Skeletal muscle cell (primary cell): ENCODE measurements at regions not wholly inside any gene's neighbourhood (a gene's known extent, or its start where the extent isn't known, plus 50 kb on each side); places are given as distances from the start of the nearest gene placed in this dataset.
"Not testable (repeated sequence)": the region's sequence is repeated elsewhere in the genome, so short reads cannot be mapped to it uniquely, and the experiment has no call there.

Experiments used
- DNase-seq: peaks from one replicate; pipeline ENCODE4 v3.0.0-alpha.2; 2010; ENCODE audit warnings: low read depth
- H3K4me3 ChIP-seq: 2 replicates; pipeline ENCODE4 v1.5.1; 2011; ENCODE audit warnings: low read depth, mild to moderate bottlenecking, control low read depth, low read length, moderate library complexity

GRCh38 chr7:10724449-10724848 lies 249.2 kb upstream of the PHF14 start:
- no peak for DNase-seq
- no peak overlapping the region for H3K4me3 ChIP-seq

DNA sequence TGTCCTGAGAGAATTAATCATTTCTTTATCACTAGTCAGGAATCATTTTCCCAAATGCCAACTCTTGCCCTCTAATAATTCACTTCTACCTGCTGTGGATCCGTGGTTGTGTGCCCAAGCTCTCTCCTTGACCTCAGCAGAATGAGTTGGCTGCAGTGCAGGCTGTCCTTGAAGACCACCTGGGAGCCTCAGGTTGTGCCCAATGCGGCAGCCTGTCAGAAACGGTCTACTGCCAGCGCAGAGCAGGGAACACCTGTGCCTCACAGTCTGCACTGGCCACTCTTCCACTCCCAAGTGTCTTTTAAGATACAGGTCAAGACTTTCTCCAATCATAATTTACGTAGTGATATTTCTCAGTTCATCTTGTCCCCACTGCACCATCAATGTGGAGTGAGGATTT lies 246.0 kb upstream of the PHF14 start:
- no peak for DNase-seq
- H3K4me3 ChIP-seq, result no peak overlapping the region

DNA sequence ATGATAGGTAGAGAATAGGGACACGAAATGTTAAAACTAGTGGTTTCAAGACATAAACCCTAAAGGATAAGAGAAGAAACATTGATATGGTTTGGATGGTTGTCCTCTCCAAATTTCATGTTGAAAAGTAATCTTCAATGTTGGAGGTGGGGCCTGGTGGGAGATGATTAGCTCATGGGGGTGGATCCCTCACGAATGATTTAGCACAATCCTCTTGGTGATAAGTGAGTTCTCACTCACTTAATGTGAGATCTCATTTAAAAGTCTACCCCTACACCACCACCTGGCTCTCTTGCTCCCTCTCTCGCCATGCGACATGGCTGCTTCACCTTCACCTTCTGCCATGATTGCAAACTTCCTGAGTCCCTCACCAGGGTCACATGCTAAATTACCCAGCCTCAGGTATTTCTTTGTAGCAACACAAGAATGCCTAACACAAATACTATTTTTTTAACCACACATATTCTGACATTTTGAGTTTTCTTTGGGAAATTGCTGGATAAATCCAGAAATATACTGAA lies 242.4 kb upstream of the PHF14 start:
- no peak for DNase-seq
- no peak overlapping the region for H3K4me3 ChIP-seq

- no peak overlapping the region for H3K4me3 ChIP-seq
- DNase-seq, result no peak
Measured at GRCh38 chr7:10733747-10734146, 239.9 kb upstream of the PHF14 start.

- DNase-seq, result no peak
- H3K4me3 ChIP-seq, result no peak overlapping the region
Measured at GRCh38 chr7:10734595-10734994, 239.1 kb upstream of the PHF14 start.

DNA sequence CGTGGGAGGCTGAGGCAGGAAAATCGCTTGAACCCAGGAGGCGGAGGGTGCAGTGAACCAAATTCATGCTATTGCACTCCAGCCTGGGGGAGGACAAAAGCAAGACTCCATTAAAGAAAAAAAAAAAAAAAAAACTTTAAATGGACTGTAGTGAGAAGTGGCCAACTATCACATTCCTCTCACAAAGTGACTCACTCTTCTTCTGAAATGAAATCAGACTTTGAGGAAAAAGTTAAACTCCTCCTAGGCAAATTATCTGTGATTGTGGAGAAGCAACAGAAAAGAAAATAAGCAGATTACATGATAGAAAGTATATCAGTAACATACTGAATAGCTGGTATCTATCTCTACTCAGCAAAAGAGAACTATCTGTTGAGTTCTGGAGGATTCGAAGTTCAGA lies 234.3 kb upstream of the PHF14 start:
- H3K4me3 ChIP-seq, result no peak overlapping the region
- DNase-seq, result no peak

GRCh38 chr7:10740805-10741204 lies 232.9 kb upstream of the PHF14 start:
- no peak for DNase-seq
- no peak overlapping the region for H3K4me3 ChIP-seq

- H3K4me3 ChIP-seq, result no peak overlapping the region
- DNase-seq, result no peak
Measured at GRCh38 chr7:10756981-10757380, 216.7 kb upstream of the PHF14 start.

GRCh38 chr7:10759120-10759519 lies 214.6 kb upstream of the PHF14 start:
- no peak overlapping the region for H3K4me3 ChIP-seq
- no peak for DNase-seq

DNA sequence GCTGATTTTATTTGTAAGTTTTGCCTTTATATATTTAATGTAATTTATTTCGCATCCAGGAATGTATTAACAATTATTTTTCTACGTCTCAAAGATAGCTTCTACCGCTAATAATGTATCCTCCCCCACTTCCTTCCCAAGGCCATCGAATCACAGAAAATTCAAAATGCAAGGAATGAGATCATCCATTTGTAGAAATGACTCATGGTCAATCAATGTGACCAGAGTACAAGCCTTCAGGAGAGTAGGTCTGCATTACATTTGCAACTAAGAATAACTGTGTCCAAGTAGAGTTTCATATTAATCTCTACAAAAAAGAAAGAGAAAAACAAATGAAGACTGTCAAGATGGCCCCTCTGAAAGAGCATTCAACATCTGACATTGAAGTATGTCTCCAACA lies 205.9 kb upstream of the PHF14 start:
- H3K4me3 ChIP-seq, result no peak overlapping the region
- no peak for DNase-seq

DNA sequence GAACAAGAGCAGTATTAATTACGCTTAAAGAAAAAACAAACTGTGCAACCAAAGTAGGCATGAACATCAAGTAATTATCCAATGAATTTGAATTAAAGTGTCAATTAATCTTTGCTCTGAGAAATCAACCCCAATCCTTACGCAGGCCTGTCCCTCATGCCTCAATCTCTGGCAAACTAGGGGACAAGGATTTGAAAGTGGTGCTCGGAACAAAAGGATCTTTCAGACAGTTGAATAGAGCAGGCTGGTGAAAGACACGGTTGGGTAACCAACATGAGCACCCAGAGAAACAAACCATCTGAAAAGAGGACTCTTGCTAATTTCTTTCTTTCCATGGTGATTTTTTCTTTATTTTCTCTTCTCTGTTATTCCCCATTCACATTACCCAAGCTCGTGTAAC lies 203.5 kb upstream of the PHF14 start:
- no peak overlapping the region for H3K4me3 ChIP-seq

GRCh38 chr7:10773430-10773829 lies 200.2 kb upstream of the PHF14 start:
- no peak for DNase-seq
- no peak overlapping the region for H3K4me3 ChIP-seq

More for the DNA sequence above, 203.5 kb upstream of the PHF14 start:
- DNase-seq, result no peak

GRCh38 chr7:10779465-10780399 lies 193.9 kb upstream of the PHF14 start:
- no peak for DNase-seq
- H3K4me3 ChIP-seq, result no peak overlapping the region

DNA sequence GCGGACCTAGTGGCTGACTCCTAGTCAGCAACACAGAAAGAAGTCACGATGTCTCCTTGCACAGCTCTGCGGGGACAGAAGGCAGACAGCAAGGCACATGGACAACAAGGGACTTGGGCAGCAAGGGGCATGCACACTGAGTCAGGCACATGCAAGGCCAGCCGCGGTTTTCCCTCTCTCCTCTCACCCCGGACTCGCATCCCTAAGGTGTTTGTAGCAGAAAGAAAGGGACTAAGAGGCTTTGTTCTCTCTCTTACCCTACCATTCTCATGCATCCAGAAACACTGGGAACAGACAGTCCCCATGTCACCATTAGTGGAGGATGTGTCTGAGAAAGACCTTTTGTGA lies 193.3 kb upstream of the PHF14 start:
- H3K4me3 ChIP-seq, result no peak overlapping the region
- no peak for DNase-seq

GRCh38 chr7:10786976-10787375 lies 186.7 kb upstream of the PHF14 start:
- DNase-seq, H3K4me3 ChIP-seq: not testable (repeated sequence)

GRCh38 chr7:10789170-10789569 lies 184.5 kb upstream of the PHF14 start:
- no peak for DNase-seq
- H3K4me3 ChIP-seq, result no peak overlapping the region

DNA sequence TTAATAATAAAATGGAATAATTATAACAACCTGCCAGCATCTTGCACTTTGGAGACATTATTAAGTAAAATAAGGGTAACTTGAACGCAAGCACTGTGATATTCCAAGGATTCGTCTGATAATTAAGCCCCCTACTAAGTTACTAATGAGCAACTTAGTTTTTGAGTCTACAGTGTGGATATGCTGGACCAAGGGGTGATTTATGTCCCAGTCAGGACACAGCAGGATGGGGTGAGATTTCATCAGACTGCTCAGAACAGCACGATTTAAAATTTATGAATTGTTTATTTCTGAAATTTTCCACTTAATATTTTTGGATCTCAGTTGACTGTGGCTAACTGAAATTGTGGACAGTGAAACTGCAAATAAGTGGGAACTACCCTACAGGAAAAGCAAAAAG lies 182.8 kb upstream of the PHF14 start:
- DNase-seq, result no peak
- H3K4me3 ChIP-seq, result no peak overlapping the region

DNA sequence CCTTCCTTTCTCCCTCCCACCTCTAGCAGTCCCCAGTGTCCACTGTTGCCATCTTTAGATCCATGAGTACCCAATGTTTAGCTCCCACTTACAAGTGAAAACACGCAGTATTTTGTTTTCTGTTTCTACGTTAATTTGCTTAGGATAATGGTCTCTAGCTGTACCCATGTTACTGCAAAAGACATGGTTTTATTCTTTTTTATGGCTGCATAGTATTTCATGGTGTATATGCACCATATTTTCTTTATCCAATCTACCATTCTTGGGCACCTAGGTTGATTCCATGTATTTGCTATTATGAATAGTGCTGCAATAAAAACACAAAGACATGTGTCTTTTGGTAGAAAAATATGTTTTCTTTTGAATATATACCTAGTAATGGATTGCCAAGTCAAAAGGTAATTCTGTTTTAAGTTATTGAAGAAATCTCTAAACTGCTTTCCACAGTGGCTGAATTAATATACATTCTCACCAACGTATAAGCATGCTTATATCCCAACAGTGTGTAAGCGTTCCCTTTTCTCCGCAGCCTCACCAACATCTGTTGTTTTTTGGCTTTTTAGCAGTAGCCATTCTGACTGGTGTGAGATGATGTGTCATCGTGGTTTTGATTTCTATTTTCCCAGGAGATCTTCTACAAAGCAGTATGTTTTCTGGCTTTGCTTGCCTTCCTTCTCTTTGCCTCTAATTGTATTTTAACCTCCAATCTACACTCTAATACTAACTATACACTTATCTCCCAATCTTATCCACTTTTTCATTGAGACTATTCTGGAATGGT lies 179.5 kb upstream of the PHF14 start:
- no peak for DNase-seq
- no peak overlapping the region for H3K4me3 ChIP-seq

GRCh38 chr7:10797157-10797556 lies 176.5 kb upstream of the PHF14 start:
- DNase-seq, result no peak

DNA sequence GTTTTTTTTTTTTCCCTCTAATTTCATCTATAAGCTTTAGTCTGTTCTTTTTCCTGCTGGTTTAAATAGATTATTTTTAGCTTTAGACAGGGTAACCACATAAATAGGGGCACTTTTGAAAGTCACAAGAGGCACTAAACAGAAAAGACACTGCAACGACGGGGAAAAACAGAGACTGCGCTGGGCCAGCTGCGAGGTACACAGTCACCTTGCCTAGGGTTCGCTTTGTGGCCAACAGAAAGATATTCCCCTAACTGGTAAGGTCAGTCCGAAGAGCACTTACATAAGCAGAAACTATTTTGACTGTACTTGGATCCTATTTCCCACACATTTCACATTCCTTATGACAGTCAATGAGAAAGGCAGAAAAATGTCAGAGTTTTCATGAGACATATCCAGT lies 175.6 kb upstream of the PHF14 start:
- DNase-seq, result no peak
- H3K4me3 ChIP-seq, result no peak overlapping the region

More at GRCh38 chr7:10797157-10797556, 176.5 kb upstream of the PHF14 start:
- no peak overlapping the region for H3K4me3 ChIP-seq
